ENCODE measurements at regions not wholly inside any gene's neighbourhood (a gene's known extent, or its start where the extent isn't known, plus 50 kb on each side); places are given as distances from the start of the nearest gene placed in this dataset.

DNA sequence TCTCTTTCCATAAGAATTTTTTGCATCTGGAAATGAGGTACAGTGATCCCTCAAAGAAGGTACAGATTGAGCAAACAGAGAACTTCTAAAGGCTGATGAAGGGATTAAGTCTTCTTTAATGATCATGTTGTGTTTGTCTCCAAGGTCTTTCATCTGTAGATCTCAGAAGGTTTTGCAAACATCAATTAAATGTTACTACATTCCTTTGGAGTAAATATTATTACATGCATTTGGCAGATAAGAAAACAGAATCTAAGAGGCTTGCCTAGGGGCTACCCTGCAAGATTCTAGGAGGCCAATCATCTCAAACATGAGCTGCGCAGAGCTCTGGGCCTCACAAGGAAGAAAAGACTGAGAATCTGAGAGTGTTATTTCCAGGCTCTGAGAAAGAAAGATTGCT lies 70.9 kb upstream of the LPP start:
- POLR2A ChIA-PET: no interaction called here
- Histone ChIP-seq H3K9me3 (ENCODE audit: control insufficient read depth, insufficient read depth, low read depth, low read length) (no peaks in the 10 kb centered on the region), H3K4me3 (ENCODE audit: low read depth in 2 of 2, low read length in 2 of 2) (no peak overlapping the region), H3K4me1 (ENCODE audit: control insufficient read depth, insufficient read depth, low read length) (no peaks in the 10 kb centered on the region), H3K36me3 (ENCODE audit: control insufficient read depth, insufficient read depth, low read length) (no peaks in the 10 kb centered on the region), H3K27me3 (ENCODE audit: control insufficient read depth, insufficient read depth, low read length) (no peaks in the 10 kb centered on the region), H3K27ac (ENCODE audit: low read length) (no peak overlapping the region)
- intact Hi-C loops (cut with micrococcal nuclease; ENCODE audit: unreplicated experiment) (loop anchor here (1.0 kb wide), 1 partner anchor 14 kb away; no protein-coding TSS in a partner anchor), in situ Hi-C loops (cut with HindIII; ENCODE audit: low pct_unique_long_range_greater_than_20kb, low sequenced_read_pairs) (no loop called here)
- no peak for ATAC-seq
- no TSS peak for BruUV-seq (replicated peaks)
- TF ChIP-seq TCF7L2 (IDR thresholded peaks at IDR 0.05; ENCODE audit: low read depth, low read length) (no peak), CTCF (IDR thresholded peaks at IDR 0.05) (no peak), SIN3A (IDR thresholded peaks at IDR 0.05; ENCODE audit: borderline replicate concordance, insufficient read depth, low read depth, low read length) (no peak), REST (IDR thresholded peaks at IDR 0.05; ENCODE audit: insufficient read depth in 1 of 2, low read depth in 2 of 2, low read length in 1 of 2) (no peak)
- DNase-seq (ENCODE audit: low read depth, low spot score): no peak
- CTCF ChIA-PET: no interaction called here

- Histone ChIP-seq H3K9me3 (ENCODE audit: control insufficient read depth, insufficient read depth, low read depth, low read length) (no peaks in the 10 kb centered on the region), H3K27ac (ENCODE audit: low read length) (no peak overlapping the region), H3K4me1 (ENCODE audit: control insufficient read depth, insufficient read depth, low read length) (no peaks in the 10 kb centered on the region), H3K4me3 (ENCODE audit: low read depth in 2 of 2, low read length in 2 of 2) (no peak overlapping the region), H3K36me3 (ENCODE audit: control insufficient read depth, insufficient read depth, low read length) (no peaks in the 10 kb centered on the region), H3K27me3 (ENCODE audit: control insufficient read depth, insufficient read depth, low read length) (no peaks in the 10 kb centered on the region)
- BruUV-seq (replicated peaks): no TSS peak
- in situ Hi-C loops (cut with HindIII; ENCODE audit: low pct_unique_long_range_greater_than_20kb, low sequenced_read_pairs): no loop called here
- POLR2A ChIA-PET: no interaction called here
- TF ChIP-seq CTCF (IDR thresholded peaks at IDR 0.05) (no peak), TCF7L2 (IDR thresholded peaks at IDR 0.05; ENCODE audit: low read depth, low read length) (no peak), REST (IDR thresholded peaks at IDR 0.05; ENCODE audit: insufficient read depth in 1 of 2, low read depth in 2 of 2, low read length in 1 of 2) (no peak), SIN3A (IDR thresholded peaks at IDR 0.05; ENCODE audit: borderline replicate concordance, insufficient read depth, low read depth, low read length) (no peak), POLR2AphosphoS5 (IDR thresholded peaks at IDR 0.05; ENCODE audit: low read depth, low read length) (no peak)
- ATAC-seq: no peak
- intact Hi-C loops (cut with micrococcal nuclease; ENCODE audit: unreplicated experiment): no loop called here
- no peak for DNase-seq (ENCODE audit: low read depth, low spot score)
- CTCF ChIA-PET: no interaction called here
Observed at GRCh38 chr3:188084752-188085583, 69.0 kb upstream of the LPP start.

Measured in Panc1 (cell line).